HUES6 (cell line): ENCODE measurements at regions not wholly inside any gene's neighbourhood (a gene's known extent, or its start where the extent isn't known, plus 50 kb on each side); places are given as distances from the start of the nearest gene placed in this dataset.

Experiments
- H3K27ac ChIP-seq: 2 replicates; pipeline ENCODE4 v1.7.0; 2013; ENCODE audit warnings: low read depth, mild to moderate bottlenecking, low read length, inconsistent platforms
- H3K27me3 ChIP-seq: 2 replicates; pipeline ENCODE4 v1.6.1; 2013; ENCODE audit warnings: low read length; ENCODE audit not compliant: control insufficient read depth, insufficient read depth
- H3K36me3 ChIP-seq: 2 replicates; pipeline ENCODE4 v1.6.1; 2013; ENCODE audit warnings: low read length; ENCODE audit not compliant: control insufficient read depth, insufficient read depth
- H3K4me1 ChIP-seq: 2 replicates; pipeline ENCODE4 v1.6.1; 2013; ENCODE audit warnings: low read length; ENCODE audit not compliant: control insufficient read depth, insufficient read depth
- H3K4me3 ChIP-seq: 2 replicates; pipeline ENCODE4 v1.5.1; 2013; ENCODE audit warnings: low read depth, low read length
- H3K9ac ChIP-seq: one replicate; pipeline ENCODE4 v1.6.1; 2013; ENCODE audit warnings: mild to moderate bottlenecking, low read length
- H3K9me3 ChIP-seq: 2 replicates; pipeline ENCODE4 v1.6.1; 2013; ENCODE audit warnings: low read depth, low read length; ENCODE audit not compliant: control insufficient read depth, insufficient read depth

GRCh38 chr4:159526172-159526571, 423.3 kb downstream of the RAPGEF2 start:
- H3K4me1 ChIP-seq = no peaks in the 10 kb centered on the region
- H3K27me3 ChIP-seq = no peaks in the 10 kb centered on the region
- H3K9me3 ChIP-seq = peaks cover 15% of the 10 kb centered on the region; the same call in 1 of the 2 replicates
- H3K27ac ChIP-seq = no peak overlapping the region
- no peak overlapping the region for H3K4me3 ChIP-seq
- no peak overlapping the region for H3K9ac ChIP-seq
- no peaks in the 10 kb centered on the region for H3K36me3 ChIP-seq

- Histone ChIP-seq H3K27me3 (no peaks in the 10 kb centered on the region), H3K4me1 (peaks cover 6% of the 10 kb centered on the region; the same call in 1 of the 2 replicates), H3K9ac (no peak overlapping the region), H3K9me3 (peaks cover 37% of the 10 kb centered on the region), H3K27ac (no peak overlapping the region), H3K4me3 (no peak overlapping the region), H3K36me3 (no peaks in the 10 kb centered on the region)
Observed at GRCh38 chr4:159534655-159535054, 431.8 kb downstream of the RAPGEF2 start.

GRCh38 chr4:159538556-159538955, 435.7 kb downstream of the RAPGEF2 start:
- Histone ChIP-seq H3K4me3 (no peak overlapping the region), H3K27me3 (no peaks in the 10 kb centered on the region), H3K4me1 (peaks cover 27% of the 10 kb centered on the region), H3K27ac (no peak overlapping the region), H3K9ac (no peak overlapping the region), H3K36me3 (no peaks in the 10 kb centered on the region), H3K9me3 (peaks cover 34% of the 10 kb centered on the region)

- no peaks in the 10 kb centered on the region for H3K27me3 ChIP-seq
- H3K9ac ChIP-seq = no peak overlapping the region
- peaks cover 23% of the 10 kb centered on the region for H3K9me3 ChIP-seq
- no peak overlapping the region for H3K27ac ChIP-seq
- H3K36me3 ChIP-seq = no peaks in the 10 kb centered on the region
- no peak overlapping the region for H3K4me3 ChIP-seq
- peaks cover 27% of the 10 kb centered on the region for H3K4me1 ChIP-seq
Observed at GRCh38 chr4:159540038-159540437, 437.2 kb downstream of the RAPGEF2 start.

GRCh38 chr4:159540501-159540900, 437.6 kb downstream of the RAPGEF2 start:
- no peak overlapping the region for H3K9ac ChIP-seq
- H3K9me3 ChIP-seq = peaks cover 20% of the 10 kb centered on the region
- H3K4me3 ChIP-seq = no peak overlapping the region
- no peak overlapping the region for H3K27ac ChIP-seq
- no peaks in the 10 kb centered on the region for H3K27me3 ChIP-seq
- H3K4me1 ChIP-seq = peaks cover 27% of the 10 kb centered on the region
- H3K36me3 ChIP-seq = no peaks in the 10 kb centered on the region

GRCh38 chr4:159541143-159541542, 438.3 kb downstream of the RAPGEF2 start:
- H3K9ac ChIP-seq = no peak overlapping the region

GRCh38 chr4:159542296-159542695, 439.4 kb downstream of the RAPGEF2 start:
- Histone ChIP-seq H3K4me1 (peaks cover 27% of the 10 kb centered on the region), H3K4me3 (no peak overlapping the region), H3K27me3 (no peaks in the 10 kb centered on the region), H3K9me3 (peaks cover 5% of the 10 kb centered on the region), H3K9ac (no peak overlapping the region), H3K27ac (no peak overlapping the region), H3K36me3 (no peaks in the 10 kb centered on the region)

More at GRCh38 chr4:159541143-159541542, 438.3 kb downstream of the RAPGEF2 start:
- Histone ChIP-seq H3K9me3 (peaks cover 16% of the 10 kb centered on the region), H3K4me1 (peaks cover 27% of the 10 kb centered on the region), H3K27ac (no peak overlapping the region), H3K36me3 (no peaks in the 10 kb centered on the region), H3K27me3 (no peaks in the 10 kb centered on the region), H3K4me3 (no peak overlapping the region)

- Histone ChIP-seq H3K4me3 (no peak overlapping the region), H3K9ac (no peak overlapping the region), H3K4me1 (peaks cover 27% of the 10 kb centered on the region), H3K27ac (no peak overlapping the region), H3K36me3 (no peaks in the 10 kb centered on the region), H3K27me3 (no peaks in the 10 kb centered on the region), H3K9me3 (no peaks in the 10 kb centered on the region)
Observed at GRCh38 chr4:159543831-159544230, 441.0 kb downstream of the RAPGEF2 start.

GRCh38 chr4:159545556-159545955, 442.7 kb downstream of the RAPGEF2 start:
- Histone ChIP-seq H3K9me3 (no peaks in the 10 kb centered on the region), H3K4me1 (peaks cover 11% of the 10 kb centered on the region), H3K27ac (no peak overlapping the region), H3K36me3 (no peaks in the 10 kb centered on the region), H3K9ac (no peak overlapping the region), H3K27me3 (no peaks in the 10 kb centered on the region), H3K4me3 (no peak overlapping the region)

GRCh38 chr4:159547645-159548308, 444.9 kb downstream of the RAPGEF2 start:
- H3K27ac ChIP-seq = no peak overlapping the region
- no peak overlapping the region for H3K9ac ChIP-seq
- no peak overlapping the region for H3K4me3 ChIP-seq
- H3K4me1 ChIP-seq = no peaks in the 10 kb centered on the region
- H3K9me3 ChIP-seq = no peaks in the 10 kb centered on the region
- H3K27me3 ChIP-seq = no peaks in the 10 kb centered on the region
- H3K36me3 ChIP-seq = no peaks in the 10 kb centered on the region

- Histone ChIP-seq H3K9ac (no peak overlapping the region), H3K4me1 (no peaks in the 10 kb centered on the region), H3K9me3 (no peaks in the 10 kb centered on the region), H3K36me3 (no peaks in the 10 kb centered on the region), H3K4me3 (no peak overlapping the region), H3K27ac (no peak overlapping the region), H3K27me3 (no peaks in the 10 kb centered on the region)
Observed at GRCh38 chr4:159549098-159549518, 446.2 kb downstream of the RAPGEF2 start.
